GM12878 (cell line): ENCODE measurements at regions not wholly inside any gene's neighbourhood (a gene's known extent, or its start where the extent isn't known, plus 50 kb on each side); places are given as distances from the start of the nearest gene placed in this dataset.

ENCODE experiments used
- CTCF ChIP-seq, 3 experiments: IDR thresholded peaks in 2 of 3; conservative IDR thresholded peaks in 1 of 3; 2 replicates each; pipeline ENCODE4 v1.5.1; 2011; ENCODE audit warnings: low read depth in 3 of 3, low read length in 3 of 3, mild to moderate bottlenecking in 3 of 3, control low read depth in 2 of 3, moderate library complexity in 2 of 3, inconsistent platforms in 1 of 3, mixed read lengths in 1 of 3; ENCODE audit not compliant: control insufficient read depth in 2 of 3, insufficient read depth in 1 of 3; ENCODE audit errors: extremely low read depth in 1 of 3
- FOXM1 ChIP-seq: IDR thresholded peaks from 2 replicates; pipeline ENCODE4 v1.6.1; 2012; ENCODE audit warnings: low read depth, mild to moderate bottlenecking, inconsistent platforms, low read length, moderate library complexity
- SMC3 ChIP-seq: IDR thresholded peaks from 2 replicates; pipeline ENCODE4 v1.6.1; 2011; ENCODE audit warnings: low read length, improper control_type of control experiment, borderline replicate concordance
- SPI1 ChIP-seq: IDR thresholded peaks from 2 replicates; pipeline ENCODE4 v1.6.1; 2011; ENCODE audit warnings: low read depth, mild to moderate bottlenecking, low read length, moderate library complexity, borderline replicate concordance; ENCODE audit not compliant: insufficient read depth
- TCF7 ChIP-seq: IDR thresholded peaks from 2 replicates; pipeline ENCODE4 v1.6.1; 2014; ENCODE audit warnings: antibody characterized with exemption, borderline replicate concordance

GRCh38 chr9:119794836-119795235 lies 425.6 kb upstream of the BRINP1 start:
- TF ChIP-seq TCF7 (no peak), CTCF (IDR thresholded peaks at IDR 0.05 in 2 of 3, conservative IDR thresholded peaks at IDR 0.05 in 1 of 3; ENCODE audit: control insufficient read depth in 2 of 3, extremely low read depth in 1 of 3, insufficient read depth in 1 of 3, low read depth in 3 of 3, low read length in 3 of 3) (no peak), SMC3 (no peak), FOXM1 (no peak), SPI1 (no peak)
